Endothelial cell of umbilical vein (primary cell): ENCODE measurements at regions not wholly inside any gene's neighbourhood (a gene's known extent, or its start where the extent isn't known, plus 50 kb on each side); places are given as distances from the start of the nearest gene placed in this dataset.

Source experiments
- BruUV-seq: library from RNA; stranded (reverse); fragments of 400-500 nt; replicated peaks from 2 replicates; lab custom pipeline; 2021; lab: Mats Ljungman, UMichigan
- CTCF ChIA-PET: fragments of 300-600, 350-600 bp; sonication (Branson Sonifier 250); formaldehyde crosslinking; loops from one replicate; lab custom pipeline; 2021; ENCODE audit warnings: antibody characterized with exemption, inconsistent platforms; lab: Charles Lee
- POLR2A ChIA-PET: fragments of 300-600, 350-600 bp; sonication (Branson Sonifier 250); formaldehyde crosslinking; loops from one replicate; lab custom pipeline; 2021; ENCODE audit warnings: antibody characterized with exemption, inconsistent platforms; lab: Charles Lee
- DNase-seq: peaks from one replicate; pipeline ENCODE4 v3.0.0-alpha.2; 2011; ENCODE audit warnings: low read depth, low spot score
- FAIRE-seq: peaks from 2 replicates; lab custom pipeline; 2011; peaks lifted over from hg19 to GRCh38; lab: Jason Lieb, UNC
- H2AFZ ChIP-seq: 2 replicates; pipeline ENCODE4 v1.6.0; 2012; ENCODE audit warnings: low read depth, low read length, control low read depth, inconsistent platforms
- H3K27ac ChIP-seq: 2 replicates; pipeline ENCODE4 v1.5.1; 2011; ENCODE audit warnings: low read depth, mild to moderate bottlenecking, control low read depth, low read length, moderate library complexity; ENCODE audit not compliant: insufficient read depth
- H3K27me3 ChIP-seq, 2 experiments: 2 replicates each; pipeline versions ENCODE4 v1.6.0 to v1.6.1; 2011; ENCODE audit warnings: low read length in 2 of 2, mixed read lengths in 1 of 2; ENCODE audit not compliant: control insufficient read depth in 2 of 2, insufficient read depth in 2 of 2
- H3K36me3 ChIP-seq, 2 experiments: 2 replicates in 1 of 2; 3 replicates in 1 of 2; pipeline ENCODE4 v1.5.1; 2011; ENCODE audit warnings: low read length in 2 of 2, mild to moderate bottlenecking in 1 of 2, moderate library complexity in 1 of 2; ENCODE audit not compliant: control insufficient read depth in 2 of 2, insufficient read depth in 2 of 2; ENCODE audit errors: extremely low read depth in 1 of 2
- H3K4me1 ChIP-seq: 3 replicates; pipeline ENCODE4 v1.5.1; 2011; ENCODE audit warnings: mild to moderate bottlenecking, low read length; ENCODE audit not compliant: control insufficient read depth, insufficient read depth; ENCODE audit errors: extremely low read depth
- H3K4me2 ChIP-seq: 2 replicates; pipeline ENCODE4 v1.6.1; 2011; ENCODE audit warnings: low read length, control low read depth, mixed read lengths; ENCODE audit not compliant: insufficient read depth
- H3K4me3 ChIP-seq, 3 experiments: fragments of 200-600 bp in 1 of 3; sonication (generic), shearing (Covaris generic) in 1 of 3; replicated peaks in 1 of 3; 2 replicates each; pipeline ENCODE4 v1.5.1; 2011 to 2016; ENCODE audit warnings: control low read depth in 3 of 3, low read length in 3 of 3, mild to moderate bottlenecking in 2 of 3, inconsistent platforms in 1 of 3, low read depth in 1 of 3, moderate library complexity in 1 of 3; ENCODE audit not compliant: insufficient read depth in 1 of 3
- H3K79me2 ChIP-seq: 2 replicates; pipeline ENCODE4 v1.6.0; 2012; ENCODE audit warnings: low read length, inconsistent platforms; ENCODE audit not compliant: control insufficient read depth, insufficient read depth
- H3K9ac ChIP-seq: replicated peaks from 2 replicates; pipeline ENCODE3; 2011; ENCODE audit warnings: low read length, control low read depth; ENCODE audit not compliant: insufficient read depth; ENCODE audit errors: extremely low read depth
- H3K9me1 ChIP-seq: replicated peaks from 3 replicates; pipeline ENCODE4 v1.6.0; 2011; ENCODE audit warnings: mild to moderate bottlenecking, low read length; ENCODE audit not compliant: control insufficient read depth, insufficient read depth; ENCODE audit errors: extremely low read depth
- H3K9me3 ChIP-seq: replicated peaks from 2 replicates; pipeline ENCODE4 v1.5.1; 2012; ENCODE audit warnings: low read length, inconsistent platforms; ENCODE audit not compliant: control insufficient read depth, insufficient read depth
- H4K20me1 ChIP-seq: replicated peaks from 2 replicates; pipeline ENCODE3; 2011; ENCODE audit warnings: mild to moderate bottlenecking, low read length; ENCODE audit not compliant: control insufficient read depth, insufficient read depth; ENCODE audit errors: extremely low read depth
- EZH2 ChIP-seq: IDR thresholded peaks from 2 replicates; pipeline ENCODE4 v1.6.1; 2012; ENCODE audit warnings: borderline replicate concordance, low read depth, mild to moderate bottlenecking, moderate library complexity, low read length, inconsistent platforms; ENCODE audit not compliant: severe bottlenecking
- FOS ChIP-seq: IDR thresholded peaks from 2 replicates; pipeline ENCODE4 v1.6.1; 2011; ENCODE audit warnings: mild to moderate bottlenecking, low read length, moderate library complexity, borderline replicate concordance; ENCODE audit not compliant: insufficient read depth
- GATA2 ChIP-seq: IDR thresholded peaks from 2 replicates; pipeline ENCODE4 v1.7.0; 2011; ENCODE audit warnings: low read depth, mild to moderate bottlenecking, moderate library complexity, mixed read lengths, low read length; ENCODE audit not compliant: insufficient read length, insufficient read depth
- JUN ChIP-seq: IDR thresholded peaks from 2 replicates; pipeline ENCODE4 v1.6.1; 2011; ENCODE audit warnings: borderline replicate concordance, low read depth; ENCODE audit not compliant: insufficient read length, insufficient read depth
- MYC ChIP-seq: IDR thresholded peaks from one replicate; pipeline ENCODE4 v1.6.1; 2011; ENCODE audit warnings: mild to moderate bottlenecking, low read depth, low read length
- POLR2A ChIP-seq: IDR thresholded peaks from 2 replicates; pipeline ENCODE4 v1.6.1; 2012; ENCODE audit warnings: low read depth, mild to moderate bottlenecking, control low read depth, low read length
- POLR2AphosphoS5 ChIP-seq: IDR thresholded peaks from 2 replicates; pipeline ENCODE4 v1.6.1; 2012; ENCODE audit warnings: low read depth, mild to moderate bottlenecking, control low read depth, low read length, moderate library complexity; ENCODE audit not compliant: insufficient read depth
- dilution Hi-C: fragments of 300-500 bp; cut with MboI; formaldehyde crosslinking; loops from one replicate; pipeline ENCODE4 v1.15.0; 2019; ENCODE audit warnings: low sequenced_read_pairs; ENCODE audit not compliant: extremely low pct_ligation_motif_present
- intact Hi-C: fragments of 100-400 bp; cut with micrococcal nuclease; formaldehyde crosslinking; loops from one replicate; pipeline ENCODE4 v1.10.0; 2022
- TF ChIP-seq, protein P1 (sequence below), 2 donors: IDR thresholded peaks; 1 replicate in 1 of 2; 2 replicates in 1 of 2; pipeline ENCODE4 v1.5.1; 2011; ENCODE audit warnings: low read length in 2 of 2, mild to moderate bottlenecking in 2 of 2, moderate library complexity in 2 of 2, control low read depth in 1 of 2, inconsistent platforms in 1 of 2, low read depth in 1 of 2; ENCODE audit not compliant: insufficient read depth in 1 of 2; ENCODE audit errors: extremely low read depth in 1 of 2
- TF ChIP-seq, protein P2 (sequence below): IDR thresholded peaks from 2 replicates; pipeline ENCODE4 v1.6.1; 2011; ENCODE audit not compliant: insufficient read depth, insufficient read length

- Histone ChIP-seq H3K36me3 (no peaks in the 10 kb centered on the region), H3K9ac (no peak overlapping the region), H3K27me3 (no peaks in the 10 kb centered on the region), H2AFZ (no peak overlapping the region), H3K4me3 (no peak overlapping the region), H3K4me1 (no peaks in the 10 kb centered on the region), H3K27ac (no peak overlapping the region), H3K9me1 (no peaks in the 10 kb centered on the region), H3K4me2 (no peak overlapping the region), H3K9me3 (no peaks in the 10 kb centered on the region), H4K20me1 (no peaks in the 10 kb centered on the region), H3K79me2 (no peaks in the 10 kb centered on the region)
- BruUV-seq: no TSS peak
- no peak for TF ChIP-seq JUN
- TF ChIP-seq, protein P1, sequence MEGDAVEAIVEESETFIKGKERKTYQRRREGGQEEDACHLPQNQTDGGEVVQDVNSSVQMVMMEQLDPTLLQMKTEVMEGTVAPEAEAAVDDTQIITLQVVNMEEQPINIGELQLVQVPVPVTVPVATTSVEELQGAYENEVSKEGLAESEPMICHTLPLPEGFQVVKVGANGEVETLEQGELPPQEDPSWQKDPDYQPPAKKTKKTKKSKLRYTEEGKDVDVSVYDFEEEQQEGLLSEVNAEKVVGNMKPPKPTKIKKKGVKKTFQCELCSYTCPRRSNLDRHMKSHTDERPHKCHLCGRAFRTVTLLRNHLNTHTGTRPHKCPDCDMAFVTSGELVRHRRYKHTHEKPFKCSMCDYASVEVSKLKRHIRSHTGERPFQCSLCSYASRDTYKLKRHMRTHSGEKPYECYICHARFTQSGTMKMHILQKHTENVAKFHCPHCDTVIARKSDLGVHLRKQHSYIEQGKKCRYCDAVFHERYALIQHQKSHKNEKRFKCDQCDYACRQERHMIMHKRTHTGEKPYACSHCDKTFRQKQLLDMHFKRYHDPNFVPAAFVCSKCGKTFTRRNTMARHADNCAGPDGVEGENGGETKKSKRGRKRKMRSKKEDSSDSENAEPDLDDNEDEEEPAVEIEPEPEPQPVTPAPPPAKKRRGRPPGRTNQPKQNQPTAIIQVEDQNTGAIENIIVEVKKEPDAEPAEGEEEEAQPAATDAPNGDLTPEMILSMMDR (IDR thresholded peaks at IDR 0.05; ENCODE audit: extremely low read depth in 1 of 2, insufficient read depth in 1 of 2, low read depth in 1 of 2, low read length in 2 of 2): no peak
- TF ChIP-seq POLR2AphosphoS5: no peak
- TF ChIP-seq EZH2: no peak
- TF ChIP-seq FOS: no peak
- TF ChIP-seq POLR2A: no peak
- TF ChIP-seq MYC: no peak
- TF ChIP-seq GATA2: no peak
- TF ChIP-seq, protein P2, sequence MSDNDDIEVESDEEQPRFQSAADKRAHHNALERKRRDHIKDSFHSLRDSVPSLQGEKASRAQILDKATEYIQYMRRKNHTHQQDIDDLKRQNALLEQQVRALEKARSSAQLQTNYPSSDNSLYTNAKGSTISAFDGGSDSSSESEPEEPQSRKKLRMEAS: no peak
- intact Hi-C loops (no loop called here), dilution Hi-C loops (no loop called here)
- FAIRE-seq (no peak), DNase-seq (no peak)
- CTCF ChIA-PET: no interaction called here
- POLR2A ChIA-PET: no interaction called here
Measured at GRCh38 chr2:17258861-17259260, 259.4 kb downstream of the RAD51AP2 start.
